Testis (tissue), 2 donors: ENCODE measurements at regions not wholly inside any gene's neighbourhood (a gene's known extent, or its start where the extent isn't known, plus 50 kb on each side); places are given as distances from the start of the nearest gene placed in this dataset.
A peak's percentile ranks its signal among the peaks of the same experiment; 100 is the strongest.
"Not testable (repeated sequence)": the region's sequence is repeated elsewhere in the genome, so short reads cannot be mapped to it uniquely, and the experiment has no call there.

Source experiments
- DNase-seq: peaks from one replicate; pipeline ENCODE4 v3.0.0-alpha.2; 2019
- H3K27ac ChIP-seq, 2 donors: fragments of 200-600 bp; sonication (generic); one replicate each; pipeline ENCODE4 v1.5.1; 2019
- H3K27me3 ChIP-seq: fragments of 200-600 bp; sonication (generic); one replicate; pipeline ENCODE4 v1.5.1; 2019
- H3K36me3 ChIP-seq: fragments of 200-600 bp; sonication (generic); one replicate; pipeline ENCODE4 v1.5.1; 2017; ENCODE audit warnings: low read depth; ENCODE audit errors: missing control alignments
- H3K4me1 ChIP-seq: fragments of 200-600 bp; sonication (generic); one replicate; pipeline ENCODE4 v1.5.1; 2019
- H3K4me3 ChIP-seq, 2 donors: fragments of 200-600 bp; sonication (generic); one replicate each; pipeline ENCODE4 v1.5.1; 2017 to 2019
- H3K9me3 ChIP-seq: fragments of 200-600 bp; sonication (generic); one replicate; pipeline ENCODE4 v1.5.1; 2017
- POLR2A ChIP-seq: fragments of 450-650 bp; IDR thresholded peaks from one replicate; pipeline ENCODE4 v1.6.1; 2017; ENCODE audit warnings: antibody characterized with exemption, mild to moderate bottlenecking, moderate library complexity
- whole genome bisulfite sequencing, 2 donors: methylation state at CpG; one replicate each; pipeline ENCODE4 v1.1.5; 2018; 5-methylcytosine and 5-hydroxymethylcytosine counted together
- intact Hi-C: fragments of 100-400 bp; cut with DNase I; formaldehyde crosslinking; loops from one replicate; pipeline ENCODE4 v1.15.1; 2023; ENCODE audit warnings: low total_unique reads
- TF ChIP-seq, protein P1 (sequence below), 3 experiments: fragments of 450-650 bp in 2 of 3; fragments of 200-600 bp in 1 of 3; sonication (generic) in 1 of 3; IDR thresholded peaks; one replicate each; pipeline ENCODE4 v1.5.1; 2016 to 2019; ENCODE audit warnings: antibody characterized with exemption in 3 of 3, mild to moderate bottlenecking in 2 of 3, moderate library complexity in 1 of 3

DNA sequence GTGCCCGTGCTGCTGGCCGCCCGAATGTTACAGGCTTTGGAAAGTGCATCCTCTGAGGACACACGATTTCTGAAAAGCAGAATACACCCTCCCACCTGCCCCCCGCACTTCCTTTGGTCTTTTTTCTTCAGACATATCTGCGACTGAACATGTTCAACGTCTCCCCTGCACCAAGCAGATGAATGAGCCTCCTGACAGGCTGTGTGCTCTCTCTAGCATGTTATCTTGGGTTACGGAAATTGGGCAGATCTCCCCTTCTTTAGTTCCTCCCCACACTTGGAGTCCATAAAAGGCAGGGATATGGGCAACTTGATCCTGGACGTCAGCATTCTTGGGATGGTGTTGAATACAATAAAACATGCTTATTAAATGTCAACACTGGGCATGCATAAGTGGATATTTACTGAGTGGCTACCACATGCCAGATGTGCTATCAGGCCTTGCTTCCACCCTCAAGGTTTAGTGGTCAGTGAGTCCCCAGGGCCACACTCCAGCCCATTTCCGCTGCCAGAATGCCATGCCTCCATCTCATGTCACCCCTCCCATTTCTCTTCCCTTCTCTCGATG, 130.4 kb downstream of the TRIM43 start:
- H3K27me3 ChIP-seq, result no peaks in the 10 kb centered on the region
- intact Hi-C loops, result no loop called here
- WGBS, 2 donors, result 85 to 87% methylated on average over 11 of the region's 11 CpGs
- TF ChIP-seq POLR2A, result no peak
- TF ChIP-seq, protein P1, sequence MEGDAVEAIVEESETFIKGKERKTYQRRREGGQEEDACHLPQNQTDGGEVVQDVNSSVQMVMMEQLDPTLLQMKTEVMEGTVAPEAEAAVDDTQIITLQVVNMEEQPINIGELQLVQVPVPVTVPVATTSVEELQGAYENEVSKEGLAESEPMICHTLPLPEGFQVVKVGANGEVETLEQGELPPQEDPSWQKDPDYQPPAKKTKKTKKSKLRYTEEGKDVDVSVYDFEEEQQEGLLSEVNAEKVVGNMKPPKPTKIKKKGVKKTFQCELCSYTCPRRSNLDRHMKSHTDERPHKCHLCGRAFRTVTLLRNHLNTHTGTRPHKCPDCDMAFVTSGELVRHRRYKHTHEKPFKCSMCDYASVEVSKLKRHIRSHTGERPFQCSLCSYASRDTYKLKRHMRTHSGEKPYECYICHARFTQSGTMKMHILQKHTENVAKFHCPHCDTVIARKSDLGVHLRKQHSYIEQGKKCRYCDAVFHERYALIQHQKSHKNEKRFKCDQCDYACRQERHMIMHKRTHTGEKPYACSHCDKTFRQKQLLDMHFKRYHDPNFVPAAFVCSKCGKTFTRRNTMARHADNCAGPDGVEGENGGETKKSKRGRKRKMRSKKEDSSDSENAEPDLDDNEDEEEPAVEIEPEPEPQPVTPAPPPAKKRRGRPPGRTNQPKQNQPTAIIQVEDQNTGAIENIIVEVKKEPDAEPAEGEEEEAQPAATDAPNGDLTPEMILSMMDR (IDR thresholded peaks at IDR 0.05), result no peak
- no peaks in the 10 kb centered on the region for H3K36me3 ChIP-seq
- no peaks in the 10 kb centered on the region for H3K4me1 ChIP-seq
- no peak for DNase-seq
- no peaks in the 10 kb centered on the region for H3K9me3 ChIP-seq
- no peak overlapping the region for H3K27ac ChIP-seq
- no peak overlapping the region for H3K4me3 ChIP-seq

GRCh38 chr2:95723627-95724210, 131.9 kb downstream of the TRIM43 start:
- DNase-seq, H3K27ac ChIP-seq: not testable (repeated sequence)

DNA sequence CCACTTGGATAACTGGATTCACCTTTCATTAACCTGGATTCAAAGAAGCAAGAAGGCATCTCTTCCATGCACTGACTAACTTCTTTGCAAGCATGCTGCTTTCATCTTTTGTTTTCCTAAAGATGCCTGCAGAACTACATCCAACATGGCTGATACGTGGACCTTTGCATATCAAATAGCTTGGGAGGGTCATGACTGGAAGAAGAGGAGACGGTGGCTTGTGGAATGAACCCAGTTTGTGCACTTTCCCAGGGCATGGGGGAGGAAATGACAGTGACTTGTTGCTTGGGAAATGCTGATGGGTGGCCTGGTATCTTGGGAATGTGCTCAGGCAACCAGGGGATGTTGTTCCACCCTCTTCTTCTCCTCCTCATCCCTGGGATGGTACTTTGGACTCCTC, 133.4 kb downstream of the TRIM43 start:
- DNase-seq, result not testable (repeated sequence)
- WGBS, 2 donors, result 69 to 76% methylated on average over 2 of the region's 2 CpGs

More at GRCh38 chr2:95723627-95724210, 131.9 kb downstream of the TRIM43 start:
- intact Hi-C loops, H3K9me3 ChIP-seq, H3K4me1 ChIP-seq, H3K36me3 ChIP-seq, H3K4me3 ChIP-seq, H3K27me3 ChIP-seq: not testable (repeated sequence)
- 83% methylated on average over 4 of the region's 4 CpGs for WGBS, 2 donors

DNA sequence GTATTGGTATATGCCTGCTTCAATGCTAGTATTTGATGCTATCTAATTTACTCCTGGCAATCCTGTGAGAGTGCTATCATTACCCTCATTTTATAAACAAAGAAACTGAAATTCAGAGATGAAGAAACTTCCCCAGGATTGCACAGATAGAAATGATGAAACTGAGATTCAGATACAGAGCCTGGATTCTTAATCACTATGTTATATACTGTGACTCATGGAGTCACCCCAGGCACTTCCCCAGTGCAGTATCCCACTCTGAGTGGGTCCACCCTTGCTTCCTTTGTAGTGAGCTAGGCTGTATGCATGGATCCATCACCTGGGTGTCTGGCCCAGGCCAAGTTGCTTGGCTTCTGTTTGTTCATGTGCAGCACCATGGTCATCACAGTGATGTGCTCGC, 133.9 kb downstream of the TRIM43 start:
- DNase-seq, H3K27ac ChIP-seq: not testable (repeated sequence)
- WGBS, 2 donors, result 88 to 91% methylated on average over 1 of the region's 1 CpG

More for the DNA sequence above, 133.4 kb downstream of the TRIM43 start:
- H3K4me1 ChIP-seq, H3K4me3 ChIP-seq, H3K36me3 ChIP-seq, H3K9me3 ChIP-seq, H3K27ac ChIP-seq, H3K27me3 ChIP-seq, intact Hi-C loops: not testable (repeated sequence)

DNA sequence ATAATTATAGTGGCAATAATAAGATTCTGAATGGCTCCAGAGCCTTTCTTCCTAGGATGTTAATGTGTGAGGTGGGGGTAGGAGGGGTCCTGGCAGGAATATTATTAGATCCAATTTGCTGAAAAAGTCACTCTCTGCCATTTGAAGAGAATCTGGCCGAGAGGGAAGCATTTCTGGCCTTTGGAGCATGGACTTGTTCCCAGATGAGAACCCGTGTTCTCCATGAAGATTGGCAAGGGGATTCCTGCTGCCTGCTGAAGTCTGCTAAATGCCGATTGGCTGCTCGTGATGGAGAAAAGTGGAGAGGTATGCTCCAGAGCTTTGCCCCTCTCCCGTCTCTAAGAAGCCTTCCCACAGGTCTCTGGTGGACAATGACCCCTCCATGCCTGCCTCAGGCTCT, 135.6 kb downstream of the TRIM43 start:
- H3K4me1 ChIP-seq, H3K27me3 ChIP-seq, H3K36me3 ChIP-seq, intact Hi-C loops, DNase-seq, H3K4me3 ChIP-seq, H3K9me3 ChIP-seq, H3K27ac ChIP-seq: not testable (repeated sequence)
- WGBS, 2 donors, result 84 to 88% methylated on average over 5 of the region's 5 CpGs

More for the DNA sequence above, 133.9 kb downstream of the TRIM43 start:
- H3K4me3 ChIP-seq, H3K4me1 ChIP-seq, H3K9me3 ChIP-seq, H3K36me3 ChIP-seq, intact Hi-C loops, H3K27me3 ChIP-seq: not testable (repeated sequence)

- Histone ChIP-seq H3K4me1 (no peaks in the 10 kb centered on the region), H3K27ac (no peak overlapping the region), H3K27me3 (no peaks in the 10 kb centered on the region), H3K4me3 (no peak overlapping the region), H3K9me3 (no peaks in the 10 kb centered on the region), H3K36me3 (no peaks in the 10 kb centered on the region)
- intact Hi-C loops, result no loop called here
- peak; percentile 86 for DNase-seq
- WGBS, 2 donors, result 32 to 40% methylated on average over 8 of the region's 8 CpGs
- TF ChIP-seq, protein P1 (IDR thresholded peaks at IDR 0.05), result peak; percentile 49 to 86 (median 82)
- no peak for TF ChIP-seq POLR2A
These were observed 137.2 kb downstream of the TRIM43 start for GRCh38 chr2:95728878-95729596.
